GM12878 (cell line): ENCODE measurements at regions not wholly inside any gene's neighbourhood (a gene's known extent, or its start where the extent isn't known, plus 50 kb on each side); places are given as distances from the start of the nearest gene placed in this dataset.

Source experiments
- CHD1 ChIP-seq: IDR thresholded peaks from 2 replicates; pipeline ENCODE4 v1.6.1; 2012; ENCODE audit warnings: low read depth, low read length, improper control_type of control experiment
- HDGF ChIP-seq: fragments of 450-650 bp; IDR thresholded peaks from 2 replicates; pipeline ENCODE4 v1.6.1; 2016; ENCODE audit warnings: antibody characterized with exemption
- MAX ChIP-seq: IDR thresholded peaks from 2 replicates; pipeline ENCODE4 v1.6.1; 2012; ENCODE audit warnings: low read depth, low read length, improper control_type of control experiment
- POLR2AphosphoS2 ChIP-seq: IDR thresholded peaks from 2 replicates; pipeline ENCODE4 v1.6.1; 2011; ENCODE audit warnings: low read depth, mild to moderate bottlenecking, low read length, improper control_type of control experiment, moderate library complexity
- POLR2AphosphoS5 ChIP-seq: IDR thresholded peaks from 2 replicates; pipeline ENCODE4 v1.6.1; 2011; ENCODE audit warnings: mild to moderate bottlenecking, low read length, inconsistent platforms
- TF ChIP-seq, protein P1 (sequence below): fragments of 450-650 bp; IDR thresholded peaks from 2 replicates; pipeline ENCODE4 v1.6.1; 2016; ENCODE audit warnings: mild to moderate bottlenecking
- TF ChIP-seq, protein P2 (sequence below), 3 experiments: IDR thresholded peaks in 2 of 3; conservative IDR thresholded peaks in 1 of 3; 2 replicates each; pipeline ENCODE4 v1.5.1; 2011; ENCODE audit warnings: low read depth in 3 of 3, low read length in 3 of 3, mild to moderate bottlenecking in 3 of 3, control low read depth in 2 of 3, moderate library complexity in 2 of 3, inconsistent platforms in 1 of 3, mixed read lengths in 1 of 3; ENCODE audit not compliant: control insufficient read depth in 2 of 3, insufficient read depth in 1 of 3; ENCODE audit errors: extremely low read depth in 1 of 3

GRCh38 chr14:56025191-56025590 is 93.0 kb upstream of the PELI2 start:
- TF ChIP-seq HDGF = no peak
- TF ChIP-seq, protein P1, sequence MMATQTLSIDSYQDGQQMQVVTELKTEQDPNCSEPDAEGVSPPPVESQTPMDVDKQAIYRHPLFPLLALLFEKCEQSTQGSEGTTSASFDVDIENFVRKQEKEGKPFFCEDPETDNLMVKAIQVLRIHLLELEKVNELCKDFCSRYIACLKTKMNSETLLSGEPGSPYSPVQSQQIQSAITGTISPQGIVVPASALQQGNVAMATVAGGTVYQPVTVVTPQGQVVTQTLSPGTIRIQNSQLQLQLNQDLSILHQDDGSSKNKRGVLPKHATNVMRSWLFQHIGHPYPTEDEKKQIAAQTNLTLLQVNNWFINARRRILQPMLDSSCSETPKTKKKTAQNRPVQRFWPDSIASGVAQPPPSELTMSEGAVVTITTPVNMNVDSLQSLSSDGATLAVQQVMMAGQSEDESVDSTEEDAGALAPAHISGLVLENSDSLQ = no peak
- TF ChIP-seq CHD1 = no peak
- TF ChIP-seq, protein P2, sequence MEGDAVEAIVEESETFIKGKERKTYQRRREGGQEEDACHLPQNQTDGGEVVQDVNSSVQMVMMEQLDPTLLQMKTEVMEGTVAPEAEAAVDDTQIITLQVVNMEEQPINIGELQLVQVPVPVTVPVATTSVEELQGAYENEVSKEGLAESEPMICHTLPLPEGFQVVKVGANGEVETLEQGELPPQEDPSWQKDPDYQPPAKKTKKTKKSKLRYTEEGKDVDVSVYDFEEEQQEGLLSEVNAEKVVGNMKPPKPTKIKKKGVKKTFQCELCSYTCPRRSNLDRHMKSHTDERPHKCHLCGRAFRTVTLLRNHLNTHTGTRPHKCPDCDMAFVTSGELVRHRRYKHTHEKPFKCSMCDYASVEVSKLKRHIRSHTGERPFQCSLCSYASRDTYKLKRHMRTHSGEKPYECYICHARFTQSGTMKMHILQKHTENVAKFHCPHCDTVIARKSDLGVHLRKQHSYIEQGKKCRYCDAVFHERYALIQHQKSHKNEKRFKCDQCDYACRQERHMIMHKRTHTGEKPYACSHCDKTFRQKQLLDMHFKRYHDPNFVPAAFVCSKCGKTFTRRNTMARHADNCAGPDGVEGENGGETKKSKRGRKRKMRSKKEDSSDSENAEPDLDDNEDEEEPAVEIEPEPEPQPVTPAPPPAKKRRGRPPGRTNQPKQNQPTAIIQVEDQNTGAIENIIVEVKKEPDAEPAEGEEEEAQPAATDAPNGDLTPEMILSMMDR (IDR thresholded peaks at IDR 0.05 in 2 of 3, conservative IDR thresholded peaks at IDR 0.05 in 1 of 3; ENCODE audit: control insufficient read depth in 2 of 3, extremely low read depth in 1 of 3, insufficient read depth in 1 of 3, low read depth in 3 of 3, low read length in 3 of 3) = no peak
- no peak for TF ChIP-seq POLR2AphosphoS5
- no peak for TF ChIP-seq MAX
- no peak for TF ChIP-seq POLR2AphosphoS2
